ENCODE measurements at regions not wholly inside any gene's neighbourhood (a gene's known extent, or its start where the extent isn't known, plus 50 kb on each side); places are given as distances from the start of the nearest gene placed in this dataset.

DNA sequence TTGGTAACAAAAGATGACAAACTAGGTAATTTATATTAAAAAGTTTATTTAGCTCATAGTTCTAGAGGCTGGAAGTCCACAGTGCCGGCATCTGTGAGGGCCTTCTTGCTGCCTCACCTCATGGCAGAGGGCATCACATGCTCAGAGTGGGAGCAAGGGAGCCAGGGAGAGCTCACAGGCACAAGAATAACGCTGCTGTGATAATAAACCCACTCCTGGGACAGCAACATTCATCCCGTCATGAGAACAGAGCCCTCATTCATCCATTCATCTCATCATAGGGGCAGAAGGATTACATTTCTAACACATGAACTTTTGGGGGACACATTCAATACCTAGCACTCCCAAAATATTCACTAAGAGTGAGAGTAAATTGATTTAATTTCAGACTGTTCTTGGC, 170.6 kb upstream of the AKR1E2 start:
- TF ChIP-seq, protein P1, sequence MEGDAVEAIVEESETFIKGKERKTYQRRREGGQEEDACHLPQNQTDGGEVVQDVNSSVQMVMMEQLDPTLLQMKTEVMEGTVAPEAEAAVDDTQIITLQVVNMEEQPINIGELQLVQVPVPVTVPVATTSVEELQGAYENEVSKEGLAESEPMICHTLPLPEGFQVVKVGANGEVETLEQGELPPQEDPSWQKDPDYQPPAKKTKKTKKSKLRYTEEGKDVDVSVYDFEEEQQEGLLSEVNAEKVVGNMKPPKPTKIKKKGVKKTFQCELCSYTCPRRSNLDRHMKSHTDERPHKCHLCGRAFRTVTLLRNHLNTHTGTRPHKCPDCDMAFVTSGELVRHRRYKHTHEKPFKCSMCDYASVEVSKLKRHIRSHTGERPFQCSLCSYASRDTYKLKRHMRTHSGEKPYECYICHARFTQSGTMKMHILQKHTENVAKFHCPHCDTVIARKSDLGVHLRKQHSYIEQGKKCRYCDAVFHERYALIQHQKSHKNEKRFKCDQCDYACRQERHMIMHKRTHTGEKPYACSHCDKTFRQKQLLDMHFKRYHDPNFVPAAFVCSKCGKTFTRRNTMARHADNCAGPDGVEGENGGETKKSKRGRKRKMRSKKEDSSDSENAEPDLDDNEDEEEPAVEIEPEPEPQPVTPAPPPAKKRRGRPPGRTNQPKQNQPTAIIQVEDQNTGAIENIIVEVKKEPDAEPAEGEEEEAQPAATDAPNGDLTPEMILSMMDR (IDR thresholded peaks at IDR 0.05; ENCODE audit: low read depth, low read length) = no peak
- H3K4me3 ChIP-seq (ENCODE audit: low read depth, low read length) = no peak overlapping the region

DNA sequence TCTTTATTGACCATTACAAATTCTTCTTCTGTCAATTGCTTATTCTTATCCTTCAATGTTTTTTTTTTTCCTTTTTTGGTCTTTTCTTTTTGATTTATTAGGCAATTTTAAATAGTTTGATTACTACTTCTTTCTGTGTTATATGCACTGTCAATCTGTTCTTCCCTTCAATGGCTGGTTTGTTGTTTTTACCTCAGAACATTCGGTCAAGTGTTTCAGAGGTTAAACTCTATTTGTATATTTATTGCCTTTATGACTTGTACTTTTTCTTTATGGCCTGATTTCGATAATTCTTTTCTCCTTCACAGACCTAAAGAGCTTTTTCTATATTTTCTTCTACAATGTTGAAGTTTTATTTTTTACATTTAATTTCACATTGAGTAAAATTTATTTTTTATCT, 171.5 kb upstream of the AKR1E2 start:
- H3K4me3 ChIP-seq (ENCODE audit: low read depth, low read length) = no peak overlapping the region
- TF ChIP-seq, protein P1 (IDR thresholded peaks at IDR 0.05; ENCODE audit: low read depth, low read length) = no peak

DNA sequence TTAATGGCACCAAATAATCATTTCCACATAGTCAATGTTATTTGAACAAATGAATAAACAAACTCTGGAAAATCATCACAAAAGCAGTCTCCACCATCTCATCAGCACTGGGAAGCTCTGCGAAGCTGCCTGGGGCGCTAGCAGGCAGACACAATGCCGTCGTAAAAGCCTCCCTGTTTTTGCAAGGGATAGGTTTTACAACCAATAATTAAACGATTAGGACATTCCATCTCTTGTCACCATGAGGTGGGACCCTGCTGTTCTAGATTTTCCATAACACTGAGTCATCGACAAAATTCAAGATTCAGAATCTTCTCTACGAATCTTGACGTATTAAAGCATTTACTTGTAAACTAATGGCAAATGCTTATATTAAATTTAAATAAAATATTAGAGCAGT, 172.8 kb upstream of the AKR1E2 start:
- TF ChIP-seq, protein P1 (IDR thresholded peaks at IDR 0.05; ENCODE audit: low read depth, low read length) = no peak
- no peak overlapping the region for H3K4me3 ChIP-seq (ENCODE audit: low read depth, low read length)

DNA sequence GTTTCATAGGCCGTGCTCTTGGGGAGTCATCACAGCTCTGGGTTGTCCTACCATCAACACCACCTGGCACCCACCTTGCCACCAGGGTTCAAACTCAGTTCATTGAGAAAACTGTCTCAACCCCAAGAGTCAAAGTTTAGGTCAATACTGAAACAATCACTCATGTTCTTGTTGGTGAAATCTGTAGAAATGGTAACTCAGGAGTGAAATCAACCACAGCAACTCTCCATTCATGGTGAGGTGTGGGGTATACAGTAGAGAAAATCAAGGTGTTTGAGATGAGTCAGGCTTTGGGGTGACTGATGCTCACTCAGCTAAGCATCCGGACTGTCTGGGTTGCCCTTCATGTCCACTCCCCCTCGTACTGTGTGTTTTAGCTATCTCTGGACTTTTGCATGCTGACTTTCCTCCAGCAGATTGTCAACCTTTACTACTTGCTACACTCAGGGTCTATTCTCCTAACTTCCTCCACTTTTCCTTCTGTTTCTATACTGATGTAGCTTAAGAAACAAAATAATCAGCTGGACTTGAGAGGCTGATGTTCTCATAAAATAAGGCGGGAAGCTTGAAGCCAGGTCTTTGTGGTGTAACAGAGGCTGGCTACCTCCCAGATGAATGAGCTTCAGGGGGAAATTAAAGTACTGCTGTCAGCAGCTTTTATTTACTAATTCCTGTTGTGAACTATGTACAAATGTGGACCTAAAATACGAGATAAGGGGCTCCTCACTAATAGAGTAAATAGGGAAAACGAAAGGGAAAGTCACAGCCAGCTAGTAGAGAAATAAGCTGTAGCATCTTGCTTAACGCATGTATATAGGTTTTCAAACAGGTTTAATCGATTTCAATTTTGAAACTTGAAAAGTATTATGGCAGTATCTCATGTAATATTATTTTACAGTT, 173.6 kb upstream of the AKR1E2 start:
- TF ChIP-seq, protein P1 (IDR thresholded peaks at IDR 0.05; ENCODE audit: low read depth, low read length) = no peak
- no peak overlapping the region for H3K4me3 ChIP-seq (ENCODE audit: low read depth, low read length)

- TF ChIP-seq, protein P1 (IDR thresholded peaks at IDR 0.05; ENCODE audit: low read depth, low read length) = no peak
These were observed 174.5 kb upstream of the AKR1E2 start for GRCh38 chr10:4651404-4652037.

GRCh38 chr10:4650582-4650981, 175.4 kb upstream of the AKR1E2 start:
- TF ChIP-seq, protein P1 (IDR thresholded peaks at IDR 0.05; ENCODE audit: low read depth, low read length) = no peak
- H3K4me3 ChIP-seq (ENCODE audit: low read depth, low read length) = no peak overlapping the region

More at GRCh38 chr10:4651404-4652037, 174.5 kb upstream of the AKR1E2 start:
- no peak overlapping the region for H3K4me3 ChIP-seq (ENCODE audit: low read depth, low read length)
